ENCODE measurements at regions not wholly inside any gene's neighbourhood (a gene's known extent, or its start where the extent isn't known, plus 50 kb on each side); places are given as distances from the start of the nearest gene placed in this dataset.

- no peak for DNase-seq (ENCODE audit: low spot score)
These were observed 255.9 kb downstream of the SEC23A start for GRCh38 chr14:38847161-38847560.

- no peak for DNase-seq (ENCODE audit: low spot score)
These were observed 263.2 kb downstream of the SEC23A start for GRCh38 chr14:38839694-38840365.

- DNase-seq (ENCODE audit: low spot score): no peak
These were observed 264.1 kb downstream of the SEC23A start for GRCh38 chr14:38838979-38839323.

GRCh38 chr14:38838049-38838978 is 264.7 kb downstream of the SEC23A start:
- no peak for DNase-seq (ENCODE audit: low spot score)

GRCh38 chr14:38837343-38838048 is 265.5 kb downstream of the SEC23A start:
- no peak for DNase-seq (ENCODE audit: low spot score)

- DNase-seq (ENCODE audit: low spot score): no peak
These were observed 266.5 kb downstream of the SEC23A start for GRCh38 chr14:38836539-38836938.

GRCh38 chr14:38835874-38836273 is 267.2 kb downstream of the SEC23A start:
- DNase-seq (ENCODE audit: low spot score): no peak

GRCh38 chr14:38828183-38828827 is 274.7 kb downstream of the SEC23A start:
- DNase-seq (ENCODE audit: low spot score): no peak

GRCh38 chr14:38824706-38825105 is 278.3 kb downstream of the SEC23A start:
- DNase-seq (ENCODE audit: low spot score): no peak

- DNase-seq (ENCODE audit: low spot score): no peak
These were observed 284.5 kb downstream of the SEC23A start for GRCh38 chr14:38818555-38818954.

GRCh38 chr14:38808734-38809455 is 294.1 kb downstream of the SEC23A start:
- DNase-seq (ENCODE audit: low spot score): no peak

GRCh38 chr14:38799671-38800070 is 303.4 kb downstream of the SEC23A start:
- no peak for DNase-seq (ENCODE audit: low spot score)

- DNase-seq (ENCODE audit: low spot score): no peak
These were observed 308.4 kb downstream of the SEC23A start for GRCh38 chr14:38794677-38795076.

- DNase-seq (ENCODE audit: low spot score): no peak
These were observed 311.2 kb downstream of the SEC23A start for GRCh38 chr14:38791862-38792261.

- DNase-seq (ENCODE audit: low spot score): no peak
These were observed 312.1 kb downstream of the SEC23A start for GRCh38 chr14:38790916-38791315.

GRCh38 chr14:38789805-38790204 is 313.2 kb downstream of the SEC23A start:
- no peak for DNase-seq (ENCODE audit: low spot score)

- no peak for DNase-seq (ENCODE audit: low spot score)
These were observed 315.0 kb downstream of the SEC23A start for GRCh38 chr14:38788060-38788459.

- DNase-seq (ENCODE audit: low spot score): no peak
These were observed 316.1 kb downstream of the SEC23A start for GRCh38 chr14:38786921-38787320.

- no peak for DNase-seq (ENCODE audit: low spot score)
These were observed 325.6 kb downstream of the SEC23A start for GRCh38 chr14:38777401-38777800.

- DNase-seq (ENCODE audit: low spot score): no peak
These were observed 327.0 kb downstream of the SEC23A start for GRCh38 chr14:38775986-38776385.

GRCh38 chr14:38774162-38774561 is 328.9 kb downstream of the SEC23A start:
- DNase-seq (ENCODE audit: low spot score): no peak

GRCh38 chr14:38770251-38770650 is 332.8 kb downstream of the SEC23A start:
- no peak for DNase-seq (ENCODE audit: low spot score)
